ENCODE measurements at regions not wholly inside any gene's neighbourhood (a gene's known extent, or its start where the extent isn't known, plus 50 kb on each side); places are given as distances from the start of the nearest gene placed in this dataset.

DNA sequence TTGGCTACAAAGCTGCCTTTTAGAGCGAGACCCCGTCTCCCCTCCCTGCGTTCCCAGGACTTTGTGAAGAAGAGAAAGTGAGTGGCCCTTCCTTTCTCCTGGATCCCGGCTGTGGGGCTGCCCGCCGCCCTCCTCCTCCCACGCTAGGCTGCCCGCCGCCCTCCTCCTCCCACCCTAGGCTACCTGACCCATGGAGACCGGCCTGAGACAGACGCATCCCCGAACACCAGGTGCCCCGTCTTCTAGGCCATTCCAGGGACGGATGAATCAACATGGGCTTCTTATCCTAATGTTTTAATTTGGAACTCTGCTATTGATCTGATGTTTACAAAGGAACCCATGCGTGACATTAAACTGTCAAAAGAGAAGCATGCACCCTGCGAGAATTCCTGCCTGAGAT lies 117.3 kb upstream of the LPCAT1 start:
- in situ Hi-C loops (cut with MboI), result loop anchor here (10.0 to 25.0 kb wide), 2 partner anchors 466 to 704 kb away; no protein-coding TSS in a partner anchor
- H3K4me2 ChIP-seq (ENCODE audit: unreplicated experiment), result peak overlapping the region; percentile 60
- peaks cover 11% of the 10 kb centered on the region for H3K27me3 ChIP-seq (replicated peaks; ENCODE audit: insufficient read depth)
- peaks cover 3% of the 10 kb centered on the region; the same call in 1 of the 2 replicates for H3K4me1 ChIP-seq (ENCODE audit: insufficient read depth)
- H3K9me3 ChIP-seq (ENCODE audit: low read depth), result no peaks in the 10 kb centered on the region
- no peak for DNase-seq
- H3K27ac ChIP-seq, result no peak overlapping the region
- H3K9me2 ChIP-seq (ENCODE audit: insufficient read depth), result no peaks in the 10 kb centered on the region
- H3F3A ChIP-seq (ENCODE audit: insufficient read depth), result peaks cover 5% of the 10 kb centered on the region; the same call in 1 of the 2 replicates
- TF ChIP-seq EZH2 (IDR thresholded peaks at IDR 0.05; ENCODE audit: insufficient read depth, poor library complexity, severe bottlenecking) (no peak), EZH2phosphoT487 (IDR thresholded peaks at IDR 0.05; ENCODE audit: insufficient read depth, low read depth) (no peak)
- H2AFZ ChIP-seq, result peak overlapping the region; percentile 36; the same call in 1 of the 2 replicates
- H3K4me3 ChIP-seq, result peak overlapping the region; percentile 30
- WGBS, 2 experiments (ENCODE audit: low coverage in 1 of 2, low lambda C conversion rate in 2 of 2, missing lambda C conversion rate in 2 of 2), result 65 to 70% methylated on average over 12 to 16 of the region's 16 CpGs
- no peak overlapping the region for H3K9ac ChIP-seq
- H3K79me2 ChIP-seq (ENCODE audit: insufficient read depth), result no peaks in the 10 kb centered on the region
- no peaks in the 10 kb centered on the region for H4K20me1 ChIP-seq (ENCODE audit: insufficient read depth)
- H3K36me3 ChIP-seq (ENCODE audit: low read depth), result no peaks in the 10 kb centered on the region

DNA sequence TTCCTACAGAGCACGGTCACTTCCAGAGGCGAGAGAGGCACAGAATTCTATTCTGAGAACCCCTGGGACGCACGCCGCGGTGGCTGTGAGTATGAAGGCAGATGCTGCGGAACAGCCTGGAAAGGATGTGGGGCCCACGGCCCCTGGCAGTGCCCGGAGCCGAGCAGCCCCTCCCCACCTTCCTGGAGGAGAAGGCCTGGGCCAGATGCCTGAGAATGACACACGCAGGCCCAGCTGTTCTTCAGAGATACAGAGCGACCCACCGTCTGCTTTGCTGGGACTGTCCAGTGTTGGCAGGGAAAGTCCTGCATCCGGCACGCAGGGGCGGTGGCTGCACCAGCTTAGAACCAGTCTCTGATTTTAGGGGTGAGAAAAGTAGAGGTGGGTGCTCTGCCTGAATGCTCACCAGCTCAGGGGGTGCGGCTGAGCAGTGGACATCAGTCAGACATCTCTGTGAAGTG lies 116.7 kb upstream of the LPCAT1 start:
- Histone ChIP-seq H4K20me1 (ENCODE audit: insufficient read depth) (no peaks in the 10 kb centered on the region), H3K27ac (no peak overlapping the region), H3K4me3 (no peak overlapping the region), H3K4me1 (ENCODE audit: insufficient read depth) (peaks cover 3% of the 10 kb centered on the region; the same call in 1 of the 2 replicates), H3K9ac (no peak overlapping the region), H3K27me3 (replicated peaks; ENCODE audit: insufficient read depth) (peaks cover 11% of the 10 kb centered on the region), H3K79me2 (ENCODE audit: insufficient read depth) (no peaks in the 10 kb centered on the region), H2AFZ (no peak overlapping the region), H3F3A (ENCODE audit: insufficient read depth) (peaks cover 5% of the 10 kb centered on the region; the same call in 1 of the 2 replicates), H3K9me2 (ENCODE audit: insufficient read depth) (no peaks in the 10 kb centered on the region), H3K36me3 (ENCODE audit: low read depth) (no peaks in the 10 kb centered on the region), H3K4me2 (ENCODE audit: unreplicated experiment) (no peak overlapping the region), H3K9me3 (ENCODE audit: low read depth) (no peaks in the 10 kb centered on the region)
- in situ Hi-C loops (cut with MboI), result loop anchor here (10.0 to 25.0 kb wide), 2 partner anchors 466 to 703 kb away; no protein-coding TSS in a partner anchor
- no peak for DNase-seq
- TF ChIP-seq EZH2 (IDR thresholded peaks at IDR 0.05; ENCODE audit: insufficient read depth, poor library complexity, severe bottlenecking) (no peak), EZH2phosphoT487 (IDR thresholded peaks at IDR 0.05; ENCODE audit: insufficient read depth, low read depth) (no peak)
- WGBS, 2 experiments (ENCODE audit: low coverage in 1 of 2, low lambda C conversion rate in 2 of 2, missing lambda C conversion rate in 2 of 2), result 73 to 75% methylated on average over 17 of the region's 17 CpGs

DNA sequence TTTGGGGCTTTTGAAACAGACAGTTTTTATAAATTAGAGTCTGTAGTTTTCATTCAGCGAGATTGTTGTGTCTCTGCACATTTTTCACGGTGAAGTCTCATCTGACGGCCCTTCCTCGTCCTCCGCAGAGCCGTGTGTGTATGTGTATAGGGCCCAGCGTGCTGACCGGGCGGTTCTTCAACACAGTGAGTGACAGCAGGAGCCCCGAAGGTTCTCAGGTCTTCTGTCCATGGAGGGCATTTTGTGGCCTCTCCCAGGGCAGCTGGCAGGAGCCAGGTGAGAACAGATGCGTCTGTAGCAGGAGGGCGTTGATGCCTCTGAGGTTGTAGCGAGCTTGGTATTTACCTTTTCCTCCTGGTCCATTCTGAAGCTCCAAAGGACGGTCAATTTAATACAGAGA lies 116.0 kb upstream of the LPCAT1 start:
- H3K36me3 ChIP-seq (ENCODE audit: low read depth), result no peaks in the 10 kb centered on the region
- peaks cover 3% of the 10 kb centered on the region; the same call in 1 of the 2 replicates for H3K4me1 ChIP-seq (ENCODE audit: insufficient read depth)
- no peak overlapping the region for H3K4me2 ChIP-seq (ENCODE audit: unreplicated experiment)
- no peak for DNase-seq
- H3K27me3 ChIP-seq (replicated peaks; ENCODE audit: insufficient read depth), result peaks cover 11% of the 10 kb centered on the region
- TF ChIP-seq EZH2 (IDR thresholded peaks at IDR 0.05; ENCODE audit: insufficient read depth, poor library complexity, severe bottlenecking), result no peak
- no peak for TF ChIP-seq EZH2phosphoT487 (IDR thresholded peaks at IDR 0.05; ENCODE audit: insufficient read depth, low read depth)
- H3K9me2 ChIP-seq (ENCODE audit: insufficient read depth), result no peaks in the 10 kb centered on the region
- H3K9ac ChIP-seq, result no peak overlapping the region
- no peak overlapping the region for H2AFZ ChIP-seq
- no peak overlapping the region for H3K27ac ChIP-seq
- peaks cover 5% of the 10 kb centered on the region; the same call in 1 of the 2 replicates for H3F3A ChIP-seq (ENCODE audit: insufficient read depth)
- WGBS, 2 experiments (ENCODE audit: low coverage in 1 of 2, low lambda C conversion rate in 2 of 2, missing lambda C conversion rate in 2 of 2), result 90 to 91% methylated on average over 14 of the region's 14 CpGs
- no peaks in the 10 kb centered on the region for H3K79me2 ChIP-seq (ENCODE audit: insufficient read depth)
- H4K20me1 ChIP-seq (ENCODE audit: insufficient read depth), result no peaks in the 10 kb centered on the region
- H3K9me3 ChIP-seq (ENCODE audit: low read depth), result no peaks in the 10 kb centered on the region
- in situ Hi-C loops (cut with MboI), result loop anchor here (10.0 to 25.0 kb wide), 2 partner anchors 465 to 702 kb away; no protein-coding TSS in a partner anchor
- no peak overlapping the region for H3K4me3 ChIP-seq

DNA sequence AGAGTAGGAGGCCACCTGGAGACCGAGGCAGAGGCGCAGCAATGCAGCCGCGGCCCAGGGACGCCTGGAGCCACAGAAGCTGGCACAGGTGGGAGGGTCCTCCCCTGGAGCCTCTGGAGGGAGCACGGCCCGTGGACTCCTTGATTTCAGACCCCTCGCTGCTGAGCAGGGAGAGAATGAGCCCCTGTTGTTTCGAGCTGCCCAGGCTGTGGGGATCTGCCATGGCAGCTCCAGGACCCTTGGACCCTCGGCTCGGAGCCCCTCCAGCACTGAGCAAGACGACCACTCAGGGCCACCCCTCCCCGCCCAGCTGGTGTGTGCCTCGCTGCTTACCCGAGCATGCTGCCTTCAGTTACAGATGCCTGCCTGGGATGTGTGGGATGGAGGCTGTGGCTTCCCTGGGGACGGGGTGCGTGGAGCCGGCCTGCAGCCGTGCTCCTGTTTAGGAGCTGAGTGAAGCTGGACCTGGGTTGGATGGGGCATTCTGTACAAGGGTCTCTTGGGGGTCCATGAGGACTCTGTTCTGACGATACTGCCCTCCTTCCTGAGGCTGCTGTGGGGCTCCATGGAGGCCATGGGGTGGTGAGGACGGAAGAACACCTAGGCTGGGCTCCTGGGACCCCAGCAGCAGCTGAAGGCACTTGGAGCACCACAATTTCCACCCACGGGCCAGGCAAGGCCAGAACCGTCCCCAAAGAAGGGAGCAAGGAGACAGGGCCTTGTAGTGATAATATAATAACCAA lies 115.1 kb upstream of the LPCAT1 start:
- Histone ChIP-seq H4K20me1 (ENCODE audit: insufficient read depth) (no peaks in the 10 kb centered on the region), H3F3A (ENCODE audit: insufficient read depth) (peaks cover 5% of the 10 kb centered on the region; the same call in 1 of the 2 replicates), H3K79me2 (ENCODE audit: insufficient read depth) (no peaks in the 10 kb centered on the region), H3K36me3 (ENCODE audit: low read depth) (no peaks in the 10 kb centered on the region), H3K9me2 (ENCODE audit: insufficient read depth) (no peaks in the 10 kb centered on the region), H2AFZ (no peak overlapping the region), H3K27me3 (replicated peaks; ENCODE audit: insufficient read depth) (peaks cover 6% of the 10 kb centered on the region), H3K9ac (no peak overlapping the region), H3K4me2 (ENCODE audit: unreplicated experiment) (no peak overlapping the region), H3K9me3 (ENCODE audit: low read depth) (no peaks in the 10 kb centered on the region), H3K4me1 (ENCODE audit: insufficient read depth) (peaks cover 3% of the 10 kb centered on the region; the same call in 1 of the 2 replicates), H3K4me3 (no peak overlapping the region), H3K27ac (no peak overlapping the region)
- TF ChIP-seq EZH2phosphoT487 (IDR thresholded peaks at IDR 0.05; ENCODE audit: insufficient read depth, low read depth) (no peak), EZH2 (IDR thresholded peaks at IDR 0.05; ENCODE audit: insufficient read depth, poor library complexity, severe bottlenecking) (no peak)
- 59 to 65% methylated on average over 19 to 23 of the region's 23 CpGs for WGBS, 2 experiments (ENCODE audit: low coverage in 1 of 2, low lambda C conversion rate in 2 of 2, missing lambda C conversion rate in 2 of 2)
- in situ Hi-C loops (cut with MboI), result loop anchor here (25.0 kb wide), 1 partner anchor 702 kb away; no protein-coding TSS in a partner anchor
- no peak for DNase-seq

All from GM23248 (cell line).